WTC11 (cell line): ENCODE measurements at regions not wholly inside any gene's neighbourhood (a gene's known extent, or its start where the extent isn't known, plus 50 kb on each side); places are given as distances from the start of the nearest gene placed in this dataset.

Experiments used
- ATF2 ChIP-seq: sonication (generic); formaldehyde crosslinking; IDR thresholded peaks from 2 replicates; pipeline ENCODE4 v1.8.1; 2022; ENCODE audit warnings: low read depth, missing genetic modification reagents, borderline replicate concordance
- ATF3 ChIP-seq: sonication (generic); formaldehyde crosslinking; conservative IDR thresholded peaks from 2 replicates; pipeline ENCODE4 v1.8.1; 2022; ENCODE audit warnings: mild to moderate bottlenecking, missing genetic modification reagents
- CTCF ChIP-seq: fragments of 200-600 bp; IDR thresholded peaks from 2 replicates; pipeline ENCODE4 v1.8.0; 2022; ENCODE audit warnings: antibody characterized with exemption
- ESRRA ChIP-seq: sonication (generic); formaldehyde crosslinking; IDR thresholded peaks from 2 replicates; pipeline ENCODE4 v1.8.1; 2022; ENCODE audit warnings: mild to moderate bottlenecking, missing genetic modification reagents, borderline replicate concordance
- GABPB1 ChIP-seq: sonication (generic); formaldehyde crosslinking; IDR thresholded peaks from 2 replicates; pipeline ENCODE4 v1.8.1; 2023; ENCODE audit warnings: mild to moderate bottlenecking, missing genetic modification reagents
- GTF2I ChIP-seq: fragments of 250-450 bp; sonication (Bioruptor Pico); conservative IDR thresholded peaks from 2 replicates; pipeline ENCODE4 v1.4.0; 2021; ENCODE audit warnings: mild to moderate bottlenecking
- IRF1 ChIP-seq: sonication (generic); formaldehyde crosslinking; IDR thresholded peaks from 2 replicates; pipeline ENCODE4 v1.8.0; 2023; ENCODE audit warnings: missing genetic modification reagents
- MAX ChIP-seq: sonication (generic); formaldehyde crosslinking; IDR thresholded peaks from 2 replicates; pipeline ENCODE4 v1.8.0; 2022; ENCODE audit warnings: mild to moderate bottlenecking, missing genetic modification reagents
- NFYB ChIP-seq: sonication (generic); formaldehyde crosslinking; conservative IDR thresholded peaks from 2 replicates; pipeline ENCODE4 v1.8.0; 2022; ENCODE audit warnings: low read depth, missing genetic modification reagents
- NR2C2 ChIP-seq: sonication (generic); formaldehyde crosslinking; IDR thresholded peaks from 2 replicates; pipeline ENCODE4 v1.8.0; 2022; ENCODE audit warnings: mild to moderate bottlenecking, missing genetic modification reagents
- PRDM15 ChIP-seq: sonication (generic); formaldehyde crosslinking; IDR thresholded peaks from 2 replicates; pipeline ENCODE4 v1.8.0; 2022; ENCODE audit warnings: missing genetic modification reagents
- SP1 ChIP-seq: sonication (generic); formaldehyde crosslinking; conservative IDR thresholded peaks from 2 replicates; pipeline ENCODE4 v1.8.1; 2022; ENCODE audit warnings: missing genetic modification reagents
- ZNF232 ChIP-seq: sonication (generic); formaldehyde crosslinking; IDR thresholded peaks from 2 replicates; pipeline ENCODE4 v1.8.0; 2022; ENCODE audit warnings: mild to moderate bottlenecking, missing genetic modification reagents

GRCh38 chr22:25365491-25366261 is 146.2 kb downstream of the CRYBB2 start:
- no peak for TF ChIP-seq CTCF
- TF ChIP-seq NR2C2 (CRISPR knock-in tag) = no peak
- no peak for TF ChIP-seq ESRRA (CRISPR knock-in tag)
- TF ChIP-seq ZNF232 (CRISPR knock-in tag) = no peak
- TF ChIP-seq SP1 (CRISPR knock-in tag) = no peak
- TF ChIP-seq ATF2 (CRISPR knock-in tag) = no peak
- TF ChIP-seq PRDM15 (CRISPR knock-in tag) = no peak
- TF ChIP-seq ATF3 = no peak
- no peak for TF ChIP-seq NFYB (CRISPR knock-in tag)
- no peak for TF ChIP-seq IRF1 (CRISPR knock-in tag)
- no peak for TF ChIP-seq GTF2I (CRISPR knock-in tag)
- TF ChIP-seq GABPB1 (CRISPR knock-in tag) = no peak
- no peak for TF ChIP-seq MAX
